NAMALWA (cell line): ENCODE measurements at regions not wholly inside any gene's neighbourhood (a gene's known extent, or its start where the extent isn't known, plus 50 kb on each side); places are given as distances from the start of the nearest gene placed in this dataset.

Experiments used
- DNase-seq: peaks from one replicate; pipeline ENCODE4 v3.0.0-alpha.2; 2015; ENCODE audit warnings: low spot score

- no peak for DNase-seq
Observed at GRCh38 chr6:21965016-21965415, 331.8 kb downstream of the PRL start.

GRCh38 chr6:21965953-21966539 lies 330.8 kb downstream of the PRL start:
- DNase-seq, result no peak

- DNase-seq, result no peak
Observed at GRCh38 chr6:21967056-21967974, 329.5 kb downstream of the PRL start.

DNA sequence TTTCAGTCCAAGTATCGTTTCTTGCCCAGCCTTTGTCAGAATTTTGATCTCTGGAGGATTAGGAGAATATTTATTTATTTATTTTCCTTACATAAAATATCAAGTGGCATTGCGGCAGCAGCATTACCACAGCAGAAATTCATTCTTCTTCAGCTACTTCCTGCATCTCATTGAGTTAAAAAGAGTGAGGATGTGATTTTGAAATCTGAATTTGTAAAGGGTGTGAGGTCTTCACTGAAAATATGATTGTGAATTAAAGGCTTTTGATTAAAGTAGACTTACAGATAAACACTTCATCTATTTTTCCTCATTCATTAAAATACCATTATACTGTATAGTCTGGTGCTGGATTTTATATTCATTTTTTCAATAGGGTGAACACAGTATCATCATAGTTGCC lies 328.4 kb downstream of the PRL start:
- no peak for DNase-seq

GRCh38 chr6:21969192-21969591 lies 327.6 kb downstream of the PRL start:
- no peak for DNase-seq

DNA sequence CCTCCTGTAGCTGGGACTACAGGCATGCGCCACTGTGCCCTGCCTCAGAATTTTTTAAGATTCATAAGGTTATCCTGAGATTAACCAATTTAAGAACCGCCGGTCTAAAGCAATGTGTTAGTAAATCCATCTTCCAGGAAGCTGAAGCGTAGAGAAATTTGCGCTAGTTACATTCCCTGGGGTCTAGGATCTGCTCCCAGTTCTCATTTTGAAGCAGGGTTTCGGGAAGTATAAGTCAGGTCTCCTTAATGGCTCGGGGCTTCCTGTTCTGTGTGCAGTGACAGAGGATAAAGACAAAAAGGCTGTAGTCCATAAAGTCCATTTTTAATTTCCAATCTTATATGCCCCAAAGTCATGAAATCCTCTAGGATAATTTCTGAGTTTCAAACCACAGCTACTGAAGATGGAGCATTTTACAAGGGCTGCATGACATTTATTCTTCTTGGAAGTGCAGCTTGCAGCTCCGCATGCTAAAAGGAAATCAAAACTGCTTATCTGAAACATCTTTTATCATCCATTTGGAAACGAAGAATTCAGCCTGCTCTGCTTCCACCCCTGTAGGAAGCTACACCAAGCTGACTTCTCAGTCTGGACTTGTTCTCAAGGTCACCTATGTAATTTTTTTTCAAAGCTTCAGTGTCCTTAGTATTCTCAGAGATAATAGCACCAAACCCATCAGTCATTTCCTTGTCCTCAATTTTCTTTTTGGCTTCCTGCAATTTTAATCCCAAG lies 326.1 kb downstream of the PRL start:
- DNase-seq, result no peak

DNA sequence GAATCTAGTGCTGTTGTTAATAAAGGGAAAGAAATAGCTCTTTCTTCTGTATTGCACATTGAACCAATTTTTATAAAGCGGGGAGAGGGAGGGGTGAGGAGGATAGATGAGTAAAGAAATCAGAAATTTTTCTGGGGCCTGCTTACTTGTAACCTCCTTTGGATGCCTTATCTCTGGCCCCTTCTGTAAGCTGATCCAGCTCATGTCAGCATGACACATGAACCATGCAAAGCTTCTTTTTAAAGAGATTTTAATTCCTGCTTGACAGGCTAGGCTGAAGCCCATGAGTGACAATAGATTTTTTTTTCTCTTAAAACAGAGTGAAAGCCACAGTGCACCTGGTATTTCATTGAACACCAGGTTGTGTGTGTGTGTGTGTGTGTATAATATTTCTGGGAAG lies 325.3 kb downstream of the PRL start:
- no peak for DNase-seq

- no peak for DNase-seq
Observed at GRCh38 chr6:21972516-21972915, 324.3 kb downstream of the PRL start.

DNA sequence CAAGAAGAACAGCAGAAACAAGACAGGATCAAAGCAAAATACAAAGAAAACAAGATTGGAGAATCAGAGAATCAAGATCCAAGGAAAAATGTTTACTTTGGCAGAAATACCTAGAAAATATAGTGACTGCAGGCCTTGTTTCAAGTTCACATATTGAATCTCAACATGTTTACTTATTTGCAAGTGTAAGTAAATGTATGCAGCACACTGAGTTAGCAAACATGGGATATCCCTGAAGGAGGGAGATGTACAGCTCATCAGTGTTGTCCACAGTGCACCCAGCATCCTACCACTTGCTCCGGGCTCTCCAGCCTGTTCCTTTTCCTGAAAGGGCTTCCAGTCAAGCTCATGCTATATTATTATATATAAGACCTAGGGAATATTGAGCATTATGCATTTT lies 319.5 kb downstream of the PRL start:
- DNase-seq, result no peak

GRCh38 chr6:21981235-21981833 lies 315.5 kb downstream of the PRL start:
- DNase-seq, result no peak

DNA sequence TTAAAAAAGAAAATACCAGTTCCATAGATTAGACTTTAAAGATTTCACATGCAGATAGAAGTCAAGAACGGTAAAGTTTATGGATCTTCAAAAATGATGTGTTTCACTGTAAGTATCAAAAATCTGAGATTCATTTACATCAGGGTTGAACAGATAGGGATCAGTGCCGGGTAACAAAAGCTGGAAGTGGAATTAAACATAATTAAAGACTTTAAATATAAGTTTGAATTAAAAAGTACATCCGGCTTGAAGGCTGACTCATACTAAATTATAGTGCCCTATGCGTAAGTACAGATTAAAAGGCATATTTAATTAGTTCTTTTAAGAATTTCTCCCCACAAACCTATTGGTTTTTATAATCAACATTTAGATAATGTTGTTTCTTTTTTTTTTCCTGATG lies 312.7 kb downstream of the PRL start:
- DNase-seq, result no peak

DNA sequence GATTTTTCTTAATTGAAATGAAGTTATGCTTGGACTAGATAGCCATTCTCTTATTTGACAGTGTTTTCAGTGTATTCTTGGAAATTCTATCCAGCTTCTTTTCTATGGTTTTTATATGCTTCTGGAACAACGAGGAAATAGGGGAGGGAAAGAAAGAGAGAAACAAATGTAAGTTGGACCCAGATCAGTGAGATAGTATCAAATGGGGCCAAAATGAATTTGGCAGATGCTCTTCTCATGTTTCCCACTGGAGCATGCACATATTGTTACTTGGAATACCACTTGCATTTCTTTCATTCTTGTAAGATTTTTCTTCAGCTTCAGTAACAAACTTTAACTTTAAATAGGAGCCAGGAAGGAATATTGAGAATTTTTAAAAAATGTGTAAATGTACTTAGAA lies 312.3 kb downstream of the PRL start:
- DNase-seq, result no peak

DNA sequence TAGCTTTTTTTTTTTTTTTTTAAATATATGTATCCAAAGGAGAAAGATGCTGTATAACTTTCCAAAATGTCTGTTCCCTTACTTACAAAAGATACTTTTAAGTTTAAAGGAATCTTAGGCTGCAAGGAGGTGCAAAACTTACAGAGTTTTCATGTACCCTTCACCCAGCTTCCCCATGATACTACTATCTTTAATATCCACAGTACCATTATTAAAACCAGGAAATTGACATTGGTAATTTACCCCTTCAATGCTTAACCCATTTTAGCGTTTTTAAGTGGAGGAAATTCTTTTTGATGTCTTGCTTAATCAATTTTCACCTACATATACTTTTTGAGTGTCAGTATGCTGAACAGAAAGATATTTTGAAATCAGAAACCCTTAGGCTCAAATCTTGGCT lies 310.9 kb downstream of the PRL start:
- DNase-seq, result no peak

DNA sequence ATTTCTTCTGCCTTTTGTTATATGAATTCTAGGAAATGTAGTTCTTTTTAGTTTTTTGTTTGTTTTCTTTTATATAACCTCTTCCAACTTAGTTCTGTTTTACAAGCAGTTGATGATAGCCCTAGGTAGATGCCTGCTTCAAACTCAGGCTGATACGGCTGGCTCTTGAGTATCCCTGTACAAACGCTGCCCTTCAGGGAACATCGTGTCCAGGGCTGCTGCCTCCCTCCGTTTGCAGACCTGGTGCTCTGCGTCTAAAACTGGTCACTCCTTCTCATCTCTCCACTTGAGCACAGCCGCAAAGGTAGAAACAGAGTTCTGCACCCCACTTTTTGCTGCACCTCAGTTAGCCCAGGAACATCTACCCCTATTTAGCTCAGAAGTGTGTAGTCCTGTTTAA lies 310.1 kb downstream of the PRL start:
- no peak for DNase-seq

GRCh38 chr6:21987501-21987957 lies 309.3 kb downstream of the PRL start:
- peak; percentile 41 for DNase-seq

DNA sequence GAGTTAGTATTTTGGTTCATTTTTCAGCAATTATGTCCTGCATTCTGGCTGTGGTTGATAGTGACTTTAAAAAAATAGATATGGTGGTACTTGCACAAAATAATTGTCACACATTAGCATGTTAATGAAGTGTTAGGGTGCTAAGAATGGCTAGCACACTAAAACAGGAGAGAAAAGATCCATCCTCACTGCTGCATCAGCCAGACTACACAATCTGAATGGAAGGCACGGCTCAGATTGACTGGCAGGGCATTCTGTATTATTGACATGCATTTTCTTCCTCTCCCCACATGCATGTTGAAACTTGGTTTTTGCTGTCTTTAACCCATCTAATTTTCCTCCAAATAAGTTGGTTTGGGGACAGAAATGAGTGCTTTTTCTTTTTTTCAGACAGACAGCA lies 306.3 kb downstream of the PRL start:
- DNase-seq, result no peak

DNA sequence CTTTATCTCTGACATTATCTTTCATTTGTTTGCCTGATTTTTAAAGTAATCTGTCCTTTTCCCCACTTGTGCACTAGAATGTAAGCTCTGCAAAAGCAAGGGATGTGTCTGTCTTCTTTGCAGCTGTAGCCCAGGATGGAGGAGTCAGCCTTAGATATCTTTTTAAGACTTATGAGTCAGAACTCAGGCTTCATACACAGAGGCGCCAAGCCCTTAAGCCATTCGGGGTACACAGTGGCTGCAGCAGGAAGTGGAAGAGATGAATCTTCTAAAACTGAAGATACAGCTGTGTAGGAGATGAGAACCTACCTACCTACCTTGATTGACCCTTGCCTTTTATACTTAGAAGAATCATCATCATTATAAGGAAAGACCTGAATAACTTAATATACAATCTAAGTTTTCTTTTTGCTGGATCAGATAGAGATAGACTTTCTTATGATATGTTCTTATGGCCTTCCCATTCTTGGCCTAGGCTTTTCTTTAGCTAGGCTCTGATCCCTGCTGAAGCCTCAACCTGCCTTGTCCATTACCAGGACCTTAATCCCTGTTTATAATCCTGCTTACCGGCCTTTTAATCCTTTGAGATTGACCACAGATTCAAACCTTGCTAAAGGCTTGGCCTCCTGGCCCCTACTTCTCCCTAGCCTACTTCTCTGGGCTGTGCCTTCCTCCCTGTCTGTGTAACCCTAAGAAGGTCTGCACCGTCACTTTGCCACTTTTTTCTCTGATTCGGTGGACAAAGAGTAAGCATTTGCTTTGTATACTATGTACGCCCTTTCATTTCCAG lies 304.5 kb downstream of the PRL start:
- no peak for DNase-seq

DNA sequence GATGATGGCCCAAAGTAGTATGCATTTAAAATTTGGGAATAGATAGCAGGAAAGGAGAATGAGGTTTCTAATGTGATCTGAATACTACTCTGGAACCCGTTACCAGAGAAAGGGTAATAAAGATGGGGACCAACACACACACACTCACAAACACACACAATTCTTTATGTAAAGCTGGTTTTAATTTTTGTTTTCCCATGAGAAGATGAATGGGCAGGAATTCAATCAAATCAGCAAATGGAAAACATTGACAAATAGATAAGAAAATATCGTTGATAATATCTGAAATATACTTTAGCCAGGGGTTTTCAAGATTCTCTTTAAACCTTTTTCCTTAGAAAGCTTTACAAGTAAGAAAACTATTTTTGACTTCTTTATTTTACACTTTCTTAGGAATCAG lies 303.0 kb downstream of the PRL start:
- no peak for DNase-seq

- DNase-seq, result no peak
Observed at GRCh38 chr6:21994821-21995220, 302.0 kb downstream of the PRL start.

DNA sequence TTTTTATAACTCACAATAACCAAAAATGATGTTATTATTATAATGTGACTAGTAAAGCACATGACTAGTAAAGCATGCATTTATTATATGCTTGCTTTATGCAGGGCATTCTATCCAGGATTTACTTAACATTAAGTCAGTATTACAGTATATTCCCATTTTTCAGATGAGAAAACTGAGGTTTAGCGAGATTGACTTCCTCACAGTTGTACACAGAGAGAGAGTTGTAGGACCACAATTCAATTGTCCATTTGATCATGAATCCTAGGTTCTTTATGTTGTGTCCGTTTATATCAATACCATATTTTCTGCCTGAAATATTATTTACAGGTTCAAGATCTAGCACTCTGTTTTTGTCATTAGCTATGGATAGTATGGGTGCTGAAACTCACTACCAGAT lies 301.5 kb downstream of the PRL start:
- no peak for DNase-seq

DNA sequence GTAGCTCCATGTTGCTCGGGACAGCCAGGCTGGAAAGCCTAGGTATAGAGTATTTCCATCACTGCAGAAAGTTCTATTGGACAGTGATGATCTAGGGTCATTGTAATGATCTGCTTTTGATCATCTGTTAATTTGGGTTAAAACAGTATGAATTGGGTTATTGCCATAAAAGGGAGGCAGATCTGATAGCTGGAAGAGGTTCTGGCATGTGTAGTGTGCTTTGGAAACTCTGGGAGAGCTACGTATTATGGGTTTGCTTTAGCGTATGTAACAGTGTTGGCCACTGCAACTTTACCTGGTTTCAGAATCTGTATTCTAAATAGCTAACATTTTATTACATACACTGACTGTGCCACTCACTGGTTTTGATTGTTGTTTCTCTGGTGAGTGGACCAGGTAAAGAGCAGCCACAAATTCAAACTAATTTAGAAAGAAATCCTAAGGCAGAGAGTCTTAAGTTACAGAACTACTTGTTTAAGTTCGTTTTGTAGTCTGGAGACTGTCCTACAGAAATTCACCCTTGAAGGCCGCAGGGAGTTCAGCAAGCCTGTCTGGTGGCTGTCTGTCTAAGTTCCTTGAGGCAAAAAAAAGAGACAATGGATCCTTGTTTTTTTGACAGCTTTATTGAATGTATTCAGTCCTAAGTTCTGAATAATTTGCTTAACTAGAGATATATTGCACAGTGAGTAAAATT lies 300.3 kb downstream of the PRL start:
- DNase-seq, result no peak
